HG02870 (cell line): ENCODE measurements at regions not wholly inside any gene's neighbourhood (a gene's known extent, or its start where the extent isn't known, plus 50 kb on each side); places are given as distances from the start of the nearest gene placed in this dataset.

ENCODE experiments used
- ATAC-seq: cut with Tn5 transposase; IDR thresholded peaks from one replicate; pipeline ENCODE4 v1.9.1; 2021; ENCODE audit warnings: mild to moderate bottlenecking, moderate library complexity; ENCODE audit not compliant: unreplicated experiment

GRCh38 chr20:21901470-21902275, 196.2 kb downstream of the PAX1 start:
- no peak for ATAC-seq

GRCh38 chr20:21900431-21900830, 195.0 kb downstream of the PAX1 start:
- no peak for ATAC-seq

GRCh38 chr20:21874921-21875320, 169.5 kb downstream of the PAX1 start:
- ATAC-seq, result no peak

- ATAC-seq, result no peak
Measured at GRCh38 chr20:21874127-21874526, 168.7 kb downstream of the PAX1 start.

GRCh38 chr20:21873291-21873690, 167.8 kb downstream of the PAX1 start:
- ATAC-seq, result no peak

GRCh38 chr20:21867811-21868210, 162.3 kb downstream of the PAX1 start:
- ATAC-seq, result no peak

- no peak for ATAC-seq
Measured at GRCh38 chr20:21867353-21867752, 161.9 kb downstream of the PAX1 start.

GRCh38 chr20:21862956-21863355, 157.5 kb downstream of the PAX1 start:
- no peak for ATAC-seq

- no peak for ATAC-seq
Measured at GRCh38 chr20:21862259-21862946, 156.9 kb downstream of the PAX1 start.

- no peak for ATAC-seq
Measured at GRCh38 chr20:21840991-21841390, 135.5 kb downstream of the PAX1 start.

- no peak for ATAC-seq
Measured at GRCh38 chr20:21839982-21840381, 134.5 kb downstream of the PAX1 start.

GRCh38 chr20:21836346-21836745, 130.9 kb downstream of the PAX1 start:
- no peak for ATAC-seq

- ATAC-seq, result no peak
Measured at GRCh38 chr20:21835042-21835441, 129.6 kb downstream of the PAX1 start.

GRCh38 chr20:21832442-21833385, 127.2 kb downstream of the PAX1 start:
- ATAC-seq, result no peak

- no peak for ATAC-seq
Measured at GRCh38 chr20:21826976-21827375, 121.5 kb downstream of the PAX1 start.

GRCh38 chr20:21821358-21821757, 115.9 kb downstream of the PAX1 start:
- no peak for ATAC-seq

GRCh38 chr20:21820688-21821087, 115.2 kb downstream of the PAX1 start:
- ATAC-seq, result no peak

GRCh38 chr20:21820045-21820444, 114.6 kb downstream of the PAX1 start:
- ATAC-seq, result no peak

GRCh38 chr20:21812379-21812778, 106.9 kb downstream of the PAX1 start:
- no peak for ATAC-seq

GRCh38 chr20:21809961-21810523, 104.6 kb downstream of the PAX1 start:
- ATAC-seq, result no peak
